ENCODE measurements at regions not wholly inside any gene's neighbourhood (a gene's known extent, or its start where the extent isn't known, plus 50 kb on each side); places are given as distances from the start of the nearest gene placed in this dataset.
A peak's percentile ranks its signal among the peaks of the same experiment; 100 is the strongest.

DNA sequence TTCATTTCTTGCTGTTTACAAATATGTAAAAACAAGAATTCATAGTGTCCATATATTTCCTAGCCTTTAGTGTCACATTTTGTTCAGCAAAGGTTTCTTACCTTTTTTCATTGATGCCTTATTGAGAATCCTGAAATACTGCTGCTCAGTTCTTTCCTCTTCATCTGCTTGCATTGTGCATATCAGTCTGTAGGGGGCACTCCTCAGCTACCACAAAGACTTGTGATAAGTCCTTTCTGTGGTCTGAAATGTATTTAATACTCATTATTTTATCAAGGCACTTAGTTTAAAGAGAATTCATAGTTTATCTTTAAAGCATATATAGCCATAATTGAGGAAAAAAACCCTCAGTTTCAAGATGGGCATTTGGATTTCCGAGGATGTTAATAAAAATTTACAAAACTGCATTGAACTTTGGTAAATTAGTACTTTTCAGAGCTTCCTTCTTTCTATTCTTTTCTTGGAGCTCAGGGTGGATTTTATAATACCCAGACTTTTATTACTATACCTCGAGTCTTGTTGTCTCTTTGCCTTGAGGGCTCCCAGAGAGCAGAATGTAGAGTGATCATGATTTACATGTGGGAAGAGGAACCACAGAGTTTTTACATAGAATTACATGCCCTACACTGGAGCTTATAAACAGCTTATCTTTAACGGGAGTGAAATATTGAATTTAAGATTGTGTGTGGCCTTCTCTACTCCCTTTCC is 570.1 kb downstream of the PLCL1 start:
- Mint-ChIP-seq H3K9me3 (no peaks in the 10 kb centered on the region), H3K4me3 (no peak overlapping the region), H3K4me1 (no peaks in the 10 kb centered on the region), H3K27ac (ENCODE audit: unreplicated experiment) (no peak overlapping the region), H3K36me3 (ENCODE audit: low read depth) (no peaks in the 10 kb centered on the region), H3K27me3 (ENCODE audit: low read depth) (peaks cover 4% of the 10 kb centered on the region)
- DNase-seq (ENCODE audit: low read depth, low spot score): peak; percentile 31
- TF ChIP-seq, protein P1, sequence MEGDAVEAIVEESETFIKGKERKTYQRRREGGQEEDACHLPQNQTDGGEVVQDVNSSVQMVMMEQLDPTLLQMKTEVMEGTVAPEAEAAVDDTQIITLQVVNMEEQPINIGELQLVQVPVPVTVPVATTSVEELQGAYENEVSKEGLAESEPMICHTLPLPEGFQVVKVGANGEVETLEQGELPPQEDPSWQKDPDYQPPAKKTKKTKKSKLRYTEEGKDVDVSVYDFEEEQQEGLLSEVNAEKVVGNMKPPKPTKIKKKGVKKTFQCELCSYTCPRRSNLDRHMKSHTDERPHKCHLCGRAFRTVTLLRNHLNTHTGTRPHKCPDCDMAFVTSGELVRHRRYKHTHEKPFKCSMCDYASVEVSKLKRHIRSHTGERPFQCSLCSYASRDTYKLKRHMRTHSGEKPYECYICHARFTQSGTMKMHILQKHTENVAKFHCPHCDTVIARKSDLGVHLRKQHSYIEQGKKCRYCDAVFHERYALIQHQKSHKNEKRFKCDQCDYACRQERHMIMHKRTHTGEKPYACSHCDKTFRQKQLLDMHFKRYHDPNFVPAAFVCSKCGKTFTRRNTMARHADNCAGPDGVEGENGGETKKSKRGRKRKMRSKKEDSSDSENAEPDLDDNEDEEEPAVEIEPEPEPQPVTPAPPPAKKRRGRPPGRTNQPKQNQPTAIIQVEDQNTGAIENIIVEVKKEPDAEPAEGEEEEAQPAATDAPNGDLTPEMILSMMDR (conservative IDR thresholded peaks at IDR 0.05): peak; percentile 92

DNA sequence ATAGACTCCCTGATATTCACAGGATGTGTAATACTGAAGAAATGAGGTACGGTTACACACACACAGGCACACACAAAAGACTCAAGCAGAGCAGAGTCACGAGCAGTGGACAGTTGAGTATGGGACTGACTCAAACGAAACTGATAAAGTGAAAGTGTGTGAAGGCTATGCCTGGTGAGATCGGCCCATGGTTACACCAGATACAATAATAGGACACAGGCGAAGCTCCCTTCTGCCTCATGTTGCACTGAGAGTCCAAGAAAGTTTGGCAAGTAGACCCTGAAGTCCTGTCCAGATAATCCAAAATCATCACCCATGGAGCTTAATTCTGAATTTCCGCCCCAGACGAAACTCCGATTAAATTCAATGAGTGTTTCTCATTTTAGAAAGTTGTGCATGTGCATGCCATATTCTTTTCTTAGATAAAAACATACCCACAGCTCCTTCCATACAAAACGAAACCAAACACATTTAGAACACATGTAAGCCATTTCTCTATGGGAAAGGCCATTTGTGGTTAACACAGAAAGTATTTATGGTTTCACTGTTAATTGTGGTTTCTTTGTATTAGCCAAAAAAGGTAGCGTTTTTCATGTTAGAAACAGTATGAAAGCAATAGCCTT is 567.6 kb downstream of the PLCL1 start:
- Mint-ChIP-seq H3K36me3 (ENCODE audit: low read depth) (no peaks in the 10 kb centered on the region), H3K4me3 (no peak overlapping the region), H3K27ac (ENCODE audit: unreplicated experiment) (no peak overlapping the region), H3K9me3 (no peaks in the 10 kb centered on the region), H3K27me3 (ENCODE audit: low read depth) (peaks cover 4% of the 10 kb centered on the region), H3K4me1 (no peaks in the 10 kb centered on the region)
- no peak for DNase-seq (ENCODE audit: low read depth, low spot score)
- TF ChIP-seq, protein P1 (conservative IDR thresholded peaks at IDR 0.05): no peak

DNA sequence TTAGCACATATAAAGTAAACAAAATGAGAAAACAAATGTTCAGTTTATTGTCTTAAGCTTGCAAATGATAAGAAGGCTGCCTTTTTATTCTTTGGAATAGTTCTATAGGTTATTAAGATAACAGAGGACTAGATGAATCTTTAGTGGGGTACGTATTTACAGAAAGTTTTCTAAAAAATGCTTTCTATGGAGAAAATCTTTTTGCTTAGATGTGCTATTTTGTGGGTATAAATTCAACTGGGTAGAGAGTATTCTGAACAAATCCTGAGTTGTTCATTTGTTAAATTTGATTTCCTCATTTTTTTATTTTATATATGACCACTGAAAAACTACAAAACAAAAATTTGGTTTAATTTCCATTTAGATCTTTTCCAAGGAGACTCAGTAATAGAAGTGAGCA is 566.9 kb downstream of the PLCL1 start:
- Mint-ChIP-seq H3K4me3 (no peak overlapping the region), H3K9me3 (no peaks in the 10 kb centered on the region), H3K36me3 (ENCODE audit: low read depth) (no peaks in the 10 kb centered on the region), H3K4me1 (no peaks in the 10 kb centered on the region), H3K27me3 (ENCODE audit: low read depth) (peaks cover 4% of the 10 kb centered on the region), H3K27ac (ENCODE audit: unreplicated experiment) (no peak overlapping the region)
- TF ChIP-seq, protein P1 (conservative IDR thresholded peaks at IDR 0.05): no peak
- DNase-seq (ENCODE audit: low read depth, low spot score): no peak

DNA sequence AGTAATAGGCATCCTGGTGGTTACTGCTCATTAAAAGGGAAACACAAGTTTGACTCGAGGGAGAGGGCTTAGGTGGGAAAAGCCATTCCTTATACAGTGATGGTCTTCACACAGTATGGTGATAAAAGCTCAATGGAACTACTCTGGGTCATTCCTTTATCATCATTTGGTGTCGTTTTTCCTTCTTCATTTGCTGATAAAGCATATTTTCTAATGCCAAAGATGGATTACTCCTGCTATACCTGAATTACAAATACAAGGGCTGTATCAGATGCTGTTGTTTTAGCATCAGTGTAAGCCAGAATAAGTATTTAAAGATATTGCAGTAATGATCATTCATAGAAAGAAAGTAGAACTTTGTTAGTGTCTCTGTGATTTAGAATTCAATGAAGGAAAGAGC is 563.7 kb downstream of the PLCL1 start:
- TF ChIP-seq, protein P1 (conservative IDR thresholded peaks at IDR 0.05): no peak
- no peaks in the 10 kb centered on the region for H3K36me3 Mint-ChIP-seq (ENCODE audit: low read depth)
- DNase-seq (ENCODE audit: low read depth, low spot score): no peak
- no peak overlapping the region for H3K27ac Mint-ChIP-seq (ENCODE audit: unreplicated experiment)
- no peaks in the 10 kb centered on the region for H3K9me3 Mint-ChIP-seq
- H3K4me3 Mint-ChIP-seq: no peak overlapping the region
- no peaks in the 10 kb centered on the region for H3K4me1 Mint-ChIP-seq
- H3K27me3 Mint-ChIP-seq (ENCODE audit: low read depth): no peaks in the 10 kb centered on the region

DNA sequence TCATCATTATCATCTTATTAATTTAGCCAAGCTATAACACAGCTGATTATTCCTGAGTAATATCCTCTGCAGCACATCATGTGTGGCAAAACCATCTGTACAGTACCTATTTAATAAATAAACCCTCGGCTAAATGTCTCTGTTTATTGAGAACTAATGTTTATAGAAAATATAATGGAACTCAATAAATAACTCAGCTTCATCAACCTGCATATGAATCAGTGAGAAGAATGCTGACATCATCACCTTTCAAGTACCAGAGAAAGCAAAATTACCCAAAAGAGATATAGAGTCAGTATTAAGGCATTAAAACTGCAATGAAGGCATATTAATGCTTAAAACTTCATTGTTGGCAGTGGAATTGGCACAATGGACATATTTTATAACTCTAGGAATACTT is 558.3 kb downstream of the PLCL1 start:
- TF ChIP-seq, protein P1 (conservative IDR thresholded peaks at IDR 0.05): no peak
- Mint-ChIP-seq H3K4me3 (no peak overlapping the region), H3K27me3 (ENCODE audit: low read depth) (no peaks in the 10 kb centered on the region), H3K9me3 (no peaks in the 10 kb centered on the region), H3K36me3 (ENCODE audit: low read depth) (no peaks in the 10 kb centered on the region), H3K27ac (ENCODE audit: unreplicated experiment) (no peak overlapping the region), H3K4me1 (no peaks in the 10 kb centered on the region)
- no peak for DNase-seq (ENCODE audit: low read depth, low spot score)
